PC-9 (cell line): ENCODE measurements at regions not wholly inside any gene's neighbourhood (a gene's known extent, or its start where the extent isn't known, plus 50 kb on each side); places are given as distances from the start of the nearest gene placed in this dataset.

Experiments used
- BruUV-seq: library from RNA; stranded (reverse); fragments of 400-500 nt; replicated peaks from 2 replicates; lab custom pipeline; 2021; lab: Mats Ljungman, UMichigan
- CTCF ChIA-PET: fragments of 300-600 bp; sonication (Branson Sonifier 250); formaldehyde crosslinking; loops from one replicate; lab custom pipeline; 2022; ENCODE audit warnings: antibody characterized with exemption; lab: Charles Lee
- POLR2A ChIA-PET: fragments of 300-600 bp; sonication (Branson Sonifier 250); formaldehyde crosslinking; loops from one replicate; lab custom pipeline; 2022; ENCODE audit warnings: antibody characterized with exemption; ENCODE audit not compliant: unreplicated experiment; lab: Charles Lee
- DNase-seq, 2 experiments: peaks; one replicate each; pipeline versions ENCODE4 v3.0.0 to v3.0.0-alpha.2; 2015 to 2022; ENCODE audit warnings: mixed read lengths in 1 of 2
- H2AFZ ChIP-seq: fragments of 200-600 bp; sonication (generic); 2 replicates; pipeline ENCODE4 v1.8.1; 2017; ENCODE audit warnings: antibody characterized with exemption
- H3F3A ChIP-seq: fragments of 200-600 bp; sonication (generic); 2 replicates; pipeline ENCODE4 v1.8.1; 2017; ENCODE audit warnings: antibody characterized with exemption, mild to moderate bottlenecking, low read depth; ENCODE audit not compliant: insufficient read depth
- H3K27ac ChIP-seq: fragments of 200-600 bp; sonication (generic); 2 replicates; pipeline ENCODE4 v1.6.1; 2016; ENCODE audit warnings: mixed run types
- H3K27me3 ChIP-seq: fragments of 200-600 bp; sonication (generic); 2 replicates; pipeline ENCODE4 v1.6.1; 2016; ENCODE audit warnings: low read depth, mixed run types; ENCODE audit not compliant: insufficient read depth
- H3K36me3 ChIP-seq: fragments of 200-600 bp; sonication (generic); 2 replicates; pipeline ENCODE4 v1.6.1; 2016; ENCODE audit warnings: low read depth, mixed run types
- H3K4me1 ChIP-seq: fragments of 200-600 bp; sonication (generic); replicated peaks from 2 replicates; pipeline ENCODE4 v1.6.1; 2016; ENCODE audit warnings: mixed run types; ENCODE audit not compliant: insufficient read depth
- H3K4me2 ChIP-seq: fragments of 200-600 bp; sonication (generic); 2 replicates; pipeline ENCODE4 v1.6.1; 2017; ENCODE audit warnings: mixed run types
- H3K4me3 ChIP-seq: fragments of 200-600 bp; sonication (generic); 2 replicates; pipeline ENCODE4 v1.6.1; 2016; ENCODE audit warnings: mixed run types
- H3K79me2 ChIP-seq: fragments of 200-600 bp; sonication (generic); 2 replicates; pipeline ENCODE4 v1.6.1; 2017; ENCODE audit warnings: low read depth, mixed run types
- H3K9me2 ChIP-seq: fragments of 200-600 bp; sonication (generic); 2 replicates; pipeline ENCODE4 v1.8.1; 2017; ENCODE audit warnings: mild to moderate bottlenecking; ENCODE audit not compliant: insufficient read depth
- H3K9me3 ChIP-seq: fragments of 200-600 bp; sonication (generic); 2 replicates; pipeline ENCODE4 v1.8.1; 2016; ENCODE audit warnings: low read depth; ENCODE audit not compliant: insufficient read depth
- H4K20me1 ChIP-seq: fragments of 200-600 bp; sonication (generic); 2 replicates; pipeline ENCODE4 v1.8.1; 2017; ENCODE audit not compliant: insufficient read depth
- CTCF ChIP-seq: fragments of 200-600 bp; sonication (generic); conservative IDR thresholded peaks from 2 replicates; pipeline ENCODE4 v1.6.1; 2017; ENCODE audit warnings: mixed run types, antibody characterized with exemption, mild to moderate bottlenecking, moderate library complexity
- EZH2 ChIP-seq: fragments of 200-600 bp; sonication (generic); IDR thresholded peaks from 2 replicates; pipeline ENCODE4 v1.8.0; 2017; ENCODE audit warnings: antibody characterized with exemption, low read depth
- intact Hi-C: fragments of 100-400 bp; cut with micrococcal nuclease; formaldehyde crosslinking; loops from one replicate; pipeline ENCODE4 v1.10.0; 2022; ENCODE audit not compliant: unreplicated experiment

DNA sequence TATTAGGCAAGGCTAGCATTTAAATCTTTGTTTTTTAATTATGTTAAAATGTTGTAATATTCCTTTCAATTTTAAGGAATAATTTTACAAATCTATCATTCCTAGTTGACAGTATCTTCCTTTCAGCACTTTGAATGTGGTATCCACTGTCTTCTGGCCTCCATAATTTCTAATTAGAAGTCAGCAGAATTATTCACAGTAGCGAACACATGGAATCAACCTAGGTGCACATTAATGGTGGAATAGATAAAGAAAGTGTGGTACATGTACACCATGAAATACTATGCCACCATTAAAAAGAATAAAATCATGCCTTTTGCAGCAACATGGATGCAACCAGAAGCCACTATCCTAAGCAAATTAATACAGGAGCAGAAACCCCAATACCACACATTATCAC, 1887.8 kb downstream of the PCDH7 start:
- BruUV-seq, result no TSS peak
- Histone ChIP-seq H3K4me3 (no peak overlapping the region), H3K79me2 (no peaks in the 10 kb centered on the region), H3K27ac (no peak overlapping the region), H3K36me3 (no peaks in the 10 kb centered on the region), H2AFZ (no peak overlapping the region), H3K9me3 (no peaks in the 10 kb centered on the region), H3K4me1 (no peaks in the 10 kb centered on the region), H3K27me3 (no peaks in the 10 kb centered on the region), H3K9me2 (no peaks in the 10 kb centered on the region), H4K20me1 (no peaks in the 10 kb centered on the region), H3F3A (no peaks in the 10 kb centered on the region), H3K4me2 (no peak overlapping the region)
- TF ChIP-seq EZH2 (no peak), CTCF (no peak)
- ChIA-PET POLR2A (no interaction called here), CTCF (no interaction called here)
- intact Hi-C loops, result no loop called here
- no peak for DNase-seq

DNA sequence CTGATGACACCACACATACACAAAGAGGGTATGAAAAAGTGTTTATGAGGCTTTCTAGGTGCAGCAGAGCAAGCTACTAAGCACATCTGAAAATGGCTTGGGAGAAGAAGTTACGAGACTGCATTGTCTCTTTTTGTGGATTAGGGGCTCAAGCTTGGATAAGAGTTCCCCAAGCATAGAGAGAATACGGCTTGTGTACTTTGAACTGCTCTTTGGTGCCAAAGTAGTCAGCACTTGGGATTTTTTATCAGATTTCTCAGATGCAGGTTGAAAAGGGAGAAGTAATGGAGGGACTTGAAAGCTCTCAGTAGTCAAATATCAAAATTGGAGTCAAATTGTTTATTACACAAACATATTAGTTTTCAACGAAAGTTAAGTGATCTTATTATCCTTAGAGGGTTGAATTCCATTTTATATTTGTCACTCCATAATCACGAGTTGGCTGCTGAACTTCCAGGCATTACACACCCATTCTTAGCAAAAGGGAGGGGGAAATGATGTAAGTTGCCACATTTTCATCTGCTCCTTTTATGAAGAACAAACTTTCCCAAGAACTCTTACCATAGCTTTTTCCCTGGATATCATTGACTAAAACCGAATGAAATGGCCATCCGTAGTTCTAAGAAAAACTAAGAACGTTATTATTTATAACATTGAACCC, 1904.9 kb downstream of the PCDH7 start:
- Histone ChIP-seq H2AFZ (no peak overlapping the region), H3K27ac (no peak overlapping the region), H4K20me1 (no peaks in the 10 kb centered on the region), H3K27me3 (no peaks in the 10 kb centered on the region), H3K4me2 (no peak overlapping the region), H3K4me1 (no peaks in the 10 kb centered on the region), H3K36me3 (no peaks in the 10 kb centered on the region), H3K4me3 (no peak overlapping the region), H3K9me3 (no peaks in the 10 kb centered on the region), H3K79me2 (no peaks in the 10 kb centered on the region), H3F3A (no peaks in the 10 kb centered on the region), H3K9me2 (no peaks in the 10 kb centered on the region)
- CTCF ChIA-PET, result no interaction called here
- TF ChIP-seq CTCF (no peak), EZH2 (no peak)
- POLR2A ChIA-PET, result no interaction called here
- no peak for DNase-seq
- intact Hi-C loops, result no loop called here
- BruUV-seq, result no TSS peak

DNA sequence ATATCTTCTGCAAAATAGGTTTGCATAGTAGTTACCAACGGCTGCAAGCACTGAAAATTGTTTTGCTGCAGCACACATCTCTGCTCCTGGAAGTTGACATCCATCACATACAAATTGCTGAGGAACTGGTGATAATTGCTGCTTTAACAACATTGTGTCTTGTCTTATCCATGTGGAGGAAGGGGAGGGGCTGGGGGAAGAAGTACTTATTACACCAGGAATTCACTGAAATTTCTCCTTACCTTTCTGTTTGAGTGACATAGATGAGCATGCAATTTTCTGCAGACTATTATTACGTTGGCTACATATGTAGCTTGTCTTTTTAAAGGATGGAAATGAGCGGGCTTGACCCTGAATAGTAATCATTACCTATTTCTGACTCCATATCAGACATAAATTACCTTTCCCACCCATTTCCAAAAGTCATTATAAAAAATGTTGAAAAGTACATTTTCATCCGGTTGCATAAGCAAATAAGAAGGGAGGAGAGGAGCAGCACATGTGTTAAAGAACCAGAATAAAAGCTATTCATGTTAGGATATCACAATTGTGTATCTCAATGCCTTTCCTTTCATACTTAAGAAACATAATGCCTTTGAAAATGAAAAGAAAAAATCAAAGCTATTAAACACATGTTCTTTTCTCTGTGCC, 1905.6 kb downstream of the PCDH7 start:
- no TSS peak for BruUV-seq
- DNase-seq, result no peak
- Histone ChIP-seq H3K9me3 (no peaks in the 10 kb centered on the region), H3K27me3 (no peaks in the 10 kb centered on the region), H3K4me2 (no peak overlapping the region), H3K4me3 (no peak overlapping the region), H2AFZ (no peak overlapping the region), H3K9me2 (no peaks in the 10 kb centered on the region), H3K79me2 (no peaks in the 10 kb centered on the region), H3K36me3 (no peaks in the 10 kb centered on the region), H3K4me1 (no peaks in the 10 kb centered on the region), H4K20me1 (no peaks in the 10 kb centered on the region), H3K27ac (no peak overlapping the region), H3F3A (no peaks in the 10 kb centered on the region)
- TF ChIP-seq CTCF, result no peak
- no peak for TF ChIP-seq EZH2
- POLR2A ChIA-PET, result no interaction called here
- CTCF ChIA-PET, result no interaction called here
- intact Hi-C loops, result no loop called here
